ENCODE measurements at regions not wholly inside any gene's neighbourhood (a gene's known extent, or its start where the extent isn't known, plus 50 kb on each side); places are given as distances from the start of the nearest gene placed in this dataset.

- FAIRE-seq: no peak
- no peak for DNase-seq (ENCODE audit: low spot score)
Measured at GRCh38 chr21:43348801-43349261, 78.1 kb downstream of the SIK1 start.

GRCh38 chr21:43348170-43348766, 78.7 kb downstream of the SIK1 start:
- no peak for FAIRE-seq
- no peak for DNase-seq (ENCODE audit: low spot score)

DNA sequence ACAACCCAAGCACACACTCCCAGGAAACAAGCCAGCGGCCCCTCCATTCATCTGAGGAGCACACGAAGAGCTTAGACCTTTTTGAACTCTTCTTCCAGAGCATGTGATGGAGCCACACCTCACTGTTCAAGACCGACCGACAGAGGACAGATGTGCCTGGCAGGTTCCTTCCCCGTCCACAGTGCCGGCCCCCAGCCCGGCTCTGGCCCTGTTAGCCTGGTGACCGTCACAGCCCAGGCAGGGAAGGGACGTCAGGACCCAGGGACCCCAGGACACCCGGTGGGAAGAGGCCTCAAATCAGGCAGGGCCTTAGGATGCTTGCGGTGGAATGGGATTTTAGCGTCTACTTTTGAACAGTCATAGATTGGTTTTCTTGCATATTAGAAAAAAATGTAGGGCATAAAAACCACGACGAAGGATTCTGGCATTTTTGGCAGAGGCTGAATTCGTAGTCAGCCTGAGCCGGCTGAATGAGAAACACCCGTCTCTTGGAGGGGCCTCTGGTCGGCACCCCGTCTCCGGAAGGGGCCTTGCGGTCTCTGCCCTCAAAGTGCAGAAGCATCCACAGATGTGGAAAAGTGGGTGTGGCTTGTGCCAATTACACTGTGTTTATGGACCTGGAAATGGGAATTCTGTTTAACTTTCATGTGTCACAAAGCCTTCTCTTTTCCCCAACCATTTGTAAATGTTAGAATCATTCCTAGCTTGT, 79.3 kb downstream of the SIK1 start:
- DNase-seq (ENCODE audit: low spot score): no peak
- no peak for FAIRE-seq

DNA sequence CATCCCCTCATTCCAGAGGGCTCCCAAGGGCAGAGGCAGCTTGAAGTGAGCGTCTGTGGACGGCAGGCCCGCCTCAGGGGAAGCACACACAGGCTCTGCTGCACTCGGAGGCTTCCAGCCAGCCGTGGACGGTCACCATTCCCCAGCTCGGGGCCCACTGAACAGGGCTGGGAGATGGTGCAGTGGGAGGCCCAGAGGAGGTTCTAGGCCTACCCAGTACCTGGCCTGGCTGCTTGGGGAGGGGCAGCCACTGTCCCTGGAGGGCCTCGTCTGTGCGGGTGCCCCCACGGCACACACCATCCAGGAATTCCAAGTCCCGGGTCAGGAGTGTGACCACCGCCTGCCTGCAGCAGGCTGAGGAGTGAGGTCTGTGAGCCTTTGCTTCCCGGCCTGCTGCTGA, 80.4 kb downstream of the SIK1 start:
- DNase-seq (ENCODE audit: low spot score): no peak
- FAIRE-seq: no peak

- DNase-seq (ENCODE audit: low spot score): peak; percentile 53
- no peak for FAIRE-seq
Measured at GRCh38 chr21:43345746-43346409, 81.1 kb downstream of the SIK1 start.

DNA sequence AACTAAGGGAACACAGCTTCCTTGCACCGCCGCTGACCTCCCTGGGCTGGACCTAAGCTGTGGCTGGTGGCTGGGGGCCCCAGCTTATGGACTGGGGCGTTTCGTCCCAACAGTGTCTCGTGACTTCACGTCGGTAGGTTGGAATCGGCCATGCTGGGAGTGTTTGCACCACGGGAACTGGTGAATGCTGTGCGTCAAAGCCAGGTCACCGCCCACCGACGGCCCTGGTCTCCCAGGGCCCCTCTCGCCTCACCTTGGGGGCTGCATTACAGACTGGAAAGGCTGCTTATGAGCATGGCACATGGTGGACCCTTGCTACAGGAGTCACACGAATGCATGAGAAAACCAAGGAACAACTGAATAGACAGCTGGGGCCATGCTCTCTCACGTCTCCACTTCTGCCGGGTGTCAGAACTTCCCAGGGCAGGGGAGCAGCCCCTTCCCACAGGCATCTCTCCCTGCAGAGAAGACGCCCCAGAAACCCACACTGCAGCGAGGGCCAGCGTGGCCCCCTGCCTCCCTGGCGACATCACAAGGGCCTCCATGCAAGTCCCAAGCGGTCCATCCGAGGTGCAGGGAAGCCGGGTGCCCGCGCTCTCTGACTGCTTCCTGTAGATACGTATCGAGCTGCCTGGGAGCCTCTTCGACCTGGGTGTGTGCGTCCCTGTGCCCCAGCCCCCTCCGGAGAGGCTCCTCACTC, 81.7 kb downstream of the SIK1 start:
- no peak for DNase-seq (ENCODE audit: low spot score)
- no peak for FAIRE-seq

DNA sequence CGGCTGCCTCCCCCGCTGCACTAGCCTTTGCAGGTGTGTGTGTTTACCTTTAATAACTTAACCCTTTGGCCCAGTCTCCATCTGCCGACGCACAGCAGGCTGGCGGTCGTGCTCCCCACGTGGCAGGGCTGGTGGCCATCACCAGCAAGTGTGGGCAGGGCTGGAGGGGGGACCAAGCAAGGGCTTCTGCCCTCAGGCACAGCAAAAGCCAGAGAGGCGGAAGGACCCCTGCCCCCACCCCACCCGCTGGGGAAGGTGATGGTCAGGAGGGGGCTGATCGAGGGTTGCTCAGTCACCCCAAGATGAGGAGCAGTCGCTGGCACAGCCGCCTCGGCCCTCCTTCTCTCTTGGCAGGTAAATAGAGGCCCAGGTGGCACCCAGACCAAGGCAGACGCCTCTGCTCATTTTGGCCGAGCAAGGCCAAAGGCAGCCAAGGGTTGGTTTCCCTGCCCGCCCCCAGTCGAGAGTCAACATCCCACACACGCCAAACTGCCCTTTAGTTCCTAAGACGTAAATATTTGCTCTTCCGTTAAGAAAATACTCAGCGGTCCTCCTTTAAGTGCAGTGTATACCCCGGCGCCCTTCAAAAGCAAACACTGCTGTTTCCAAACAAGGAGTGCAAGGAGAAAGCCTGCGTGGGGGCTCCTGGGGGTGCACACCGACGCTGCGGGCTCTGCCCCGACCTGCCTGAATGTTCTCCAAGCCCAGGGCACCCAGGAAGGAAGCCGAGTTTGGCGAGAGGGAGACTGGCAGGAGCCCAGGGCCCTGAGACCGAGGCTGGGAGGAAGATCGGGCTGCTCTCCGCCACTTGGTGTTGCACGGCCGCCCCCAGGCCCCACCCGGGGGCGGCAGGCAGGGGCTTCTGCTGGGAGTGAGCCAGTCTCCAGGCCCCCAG, 82.7 kb downstream of the SIK1 start:
- FAIRE-seq: no peak

GRCh38 chr21:43343095-43343991, 83.6 kb downstream of the SIK1 start:
- DNase-seq (ENCODE audit: low spot score): no peak
- FAIRE-seq: no peak

More for the DNA sequence above, 82.7 kb downstream of the SIK1 start:
- DNase-seq (ENCODE audit: low spot score): no peak

- DNase-seq (ENCODE audit: low spot score): no peak
- no peak for FAIRE-seq
Measured at GRCh38 chr21:43342301-43342881, 84.5 kb downstream of the SIK1 start.

DNA sequence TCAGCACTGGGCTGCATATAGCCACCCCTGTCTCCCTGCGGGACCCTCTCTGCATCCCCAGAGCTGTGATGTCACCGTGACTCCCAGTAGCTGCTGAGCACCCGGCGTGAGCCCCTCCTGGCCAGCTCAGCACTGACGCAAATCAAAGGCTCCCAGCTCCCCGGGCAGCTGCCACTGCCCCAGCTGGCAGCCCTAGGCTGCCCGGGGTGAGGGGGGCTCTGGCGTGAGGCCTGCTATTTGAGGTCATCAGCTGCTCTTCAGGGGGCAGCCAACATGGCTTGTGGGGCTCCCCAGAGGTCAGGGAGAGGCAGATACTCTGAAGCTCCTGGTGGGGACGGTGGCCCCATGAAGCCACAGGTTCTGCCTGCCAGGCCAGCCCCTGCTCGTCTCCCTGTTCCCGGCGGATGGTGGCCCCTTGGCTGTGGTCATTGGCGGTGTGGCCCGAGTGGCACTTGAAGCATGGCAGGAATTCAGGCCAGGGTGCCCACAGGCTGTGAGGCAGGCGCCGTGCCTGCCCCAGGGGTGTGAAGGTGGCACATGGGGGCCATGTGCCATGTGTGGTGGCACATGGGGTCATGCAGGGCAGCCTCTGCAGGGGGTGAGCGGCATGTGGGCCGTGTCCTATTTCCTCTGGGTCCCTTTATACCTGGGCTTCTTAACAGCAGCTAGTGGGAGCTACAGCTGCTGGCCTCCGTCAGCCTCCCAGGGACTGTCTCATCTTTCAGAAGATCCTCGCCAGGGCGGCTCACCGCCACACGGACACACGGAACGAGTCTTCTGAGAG, 85.4 kb downstream of the SIK1 start:
- FAIRE-seq (no peak), DNase-seq (ENCODE audit: low spot score) (no peak)

- FAIRE-seq (no peak), DNase-seq (ENCODE audit: low spot score) (peak; percentile 75)
Measured at GRCh38 chr21:43340491-43341377, 86.2 kb downstream of the SIK1 start.

- DNase-seq (ENCODE audit: low spot score) (no peak), FAIRE-seq (no peak)
Measured at GRCh38 chr21:43339668-43340067, 87.3 kb downstream of the SIK1 start.

- DNase-seq (ENCODE audit: low spot score): no peak
- FAIRE-seq: no peak
Measured at GRCh38 chr21:43338951-43339350, 88.0 kb downstream of the SIK1 start.

DNA sequence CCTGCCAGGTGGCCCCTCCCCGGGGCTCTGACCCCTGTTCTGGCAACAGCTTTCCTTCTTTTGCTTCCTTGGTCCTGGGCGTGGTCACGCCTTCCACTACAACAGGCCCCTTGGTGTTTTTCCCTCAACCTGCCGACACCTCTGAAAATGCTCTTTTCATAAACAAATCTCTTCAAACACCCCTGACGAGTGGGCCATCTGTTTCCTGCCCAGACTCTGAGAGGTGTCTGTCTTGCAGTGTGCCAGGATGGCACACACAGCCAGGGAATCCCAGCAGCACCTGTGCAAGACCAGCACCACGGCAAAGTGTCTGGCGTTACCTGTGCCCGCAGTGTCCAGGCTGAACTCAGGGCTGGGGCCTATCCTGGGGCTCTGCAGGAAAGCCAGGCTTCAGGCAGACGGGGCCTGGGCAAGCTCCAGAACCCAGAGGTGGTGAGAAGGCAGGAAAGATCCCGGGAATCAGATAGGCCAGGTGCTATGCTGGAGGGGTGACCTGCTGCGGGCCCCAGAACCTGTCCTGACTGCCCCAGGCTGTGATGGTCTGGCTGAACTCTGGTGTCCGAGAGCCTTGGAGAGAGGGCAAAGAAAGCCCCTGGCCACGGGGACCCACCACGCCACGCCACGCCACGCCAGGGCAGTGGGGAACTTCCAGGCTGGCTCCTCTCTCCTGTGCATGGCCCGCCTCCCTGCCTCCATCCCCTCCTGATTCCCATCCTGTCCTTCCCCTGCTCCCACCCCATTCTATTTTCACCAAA, 88.9 kb downstream of the SIK1 start:
- no peak for DNase-seq (ENCODE audit: low spot score)
- no peak for FAIRE-seq

DNA sequence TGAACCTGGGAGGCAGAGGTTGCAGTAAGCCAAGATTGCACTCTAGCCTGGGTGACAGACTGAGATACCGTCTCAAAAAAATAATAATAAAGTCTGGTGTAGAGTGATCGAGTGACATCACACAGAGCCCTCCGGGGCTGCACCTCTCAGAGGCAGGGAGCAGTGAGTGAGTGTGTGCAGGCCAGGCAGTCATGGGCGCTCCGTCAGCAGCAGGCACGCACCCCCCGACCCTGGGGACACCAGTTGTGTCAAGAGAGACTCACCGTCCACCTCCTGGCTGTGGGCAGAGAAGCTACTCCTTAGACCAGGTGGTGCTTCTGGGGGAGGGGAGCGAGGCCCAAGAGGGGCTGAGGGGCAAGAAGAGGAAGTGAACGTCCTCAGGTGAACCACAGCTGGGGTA, 91.8 kb downstream of the SIK1 start:
- FAIRE-seq: no peak
- DNase-seq (ENCODE audit: low spot score): no peak

GRCh38 chr21:43334214-43334958, 92.5 kb downstream of the SIK1 start:
- FAIRE-seq (no peak), DNase-seq (ENCODE audit: low spot score) (no peak)

All from RCC 7860 (cell line).